ENCODE measurements at regions not wholly inside any gene's neighbourhood (a gene's known extent, or its start where the extent isn't known, plus 50 kb on each side); places are given as distances from the start of the nearest gene placed in this dataset.

DNA sequence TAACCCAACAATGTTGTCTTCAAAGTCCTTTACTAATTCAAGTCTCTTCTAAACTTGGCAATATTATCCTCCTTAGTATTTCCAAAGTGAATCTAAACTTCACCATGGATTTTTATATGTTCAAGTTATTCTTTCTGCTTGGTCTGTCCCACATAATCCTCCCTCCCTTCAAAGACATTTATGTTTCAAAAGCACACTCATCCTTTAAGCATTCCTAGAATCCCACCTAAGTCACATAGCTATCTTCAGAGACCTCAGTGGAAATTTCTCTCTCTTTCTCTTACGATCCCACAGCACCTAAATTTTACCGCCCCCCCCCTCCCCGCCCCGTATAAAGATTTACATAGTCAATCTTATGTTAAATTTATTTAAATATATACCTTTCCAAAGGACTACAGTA lies 314.9 kb upstream of the GRIA3 start:
- Histone ChIP-seq H4K8ac (ENCODE audit: low read depth, low read length) (no peak overlapping the region), H2BK15ac (ENCODE audit: low read length) (no peak overlapping the region), H3K79me1 (ENCODE audit: low read depth, low read length) (no peaks in the 10 kb centered on the region), H2BK120ac (ENCODE audit: low read depth, low read length) (no peak overlapping the region), H3K18ac (ENCODE audit: low read length) (no peak overlapping the region), H3K14ac (ENCODE audit: low read length) (no peak overlapping the region), H3K4me2 (ENCODE audit: insufficient read depth, low read length, poor library complexity, severe bottlenecking) (no peak overlapping the region), H3K4me3 (ENCODE audit: low read length in 2 of 2) (no peak overlapping the region), H3K23ac (ENCODE audit: low read depth, low read length, poor library complexity) (no peak overlapping the region), H2BK5ac (ENCODE audit: low read length) (no peak overlapping the region), H2AK5ac (ENCODE audit: low read depth, low read length) (no peak overlapping the region), H3K27ac (replicated peaks; ENCODE audit: low read length) (no peak overlapping the region), H3K4me1 (ENCODE audit: control insufficient read depth in 2 of 2, insufficient read depth in 1 of 2, low read depth in 1 of 2, low read length in 2 of 2) (no peaks in the 10 kb centered on the region), H3K9ac (ENCODE audit: low read depth, low read length, poor library complexity) (no peak overlapping the region), H4K91ac (ENCODE audit: low read depth, low read length, poor library complexity) (no peak overlapping the region), H3K36me3 (replicated peaks in 1 of 2; ENCODE audit: control insufficient read depth in 2 of 2, insufficient read depth in 2 of 2, low read length in 2 of 2) (no peaks in the 10 kb centered on the region), H3K9me3 (replicated peaks in 1 of 2; ENCODE audit: control insufficient read depth in 2 of 2, insufficient read depth in 1 of 2, low read depth in 1 of 2, low read length in 2 of 2) (no peaks in the 10 kb centered on the region), H3K4ac (ENCODE audit: low read length) (no peak overlapping the region), H2AFZ (ENCODE audit: low read length) (no peak overlapping the region), H2BK12ac (ENCODE audit: low read length) (no peak overlapping the region), H3K27me3 (ENCODE audit: control insufficient read depth in 3 of 3, insufficient read depth in 3 of 3, low read depth in 1 of 3, low read length in 3 of 3) (no peaks in the 10 kb centered on the region)
- WGBS, 2 donors (ENCODE audit: extremely low coverage in 2 of 2, insufficient read length in 2 of 2, insufficient replicate concordance in 1 of 2): no CpG with 5 or more reads among the region's 4 CpGs
- no peak for DNase-seq (ENCODE audit: low spot score)

DNA sequence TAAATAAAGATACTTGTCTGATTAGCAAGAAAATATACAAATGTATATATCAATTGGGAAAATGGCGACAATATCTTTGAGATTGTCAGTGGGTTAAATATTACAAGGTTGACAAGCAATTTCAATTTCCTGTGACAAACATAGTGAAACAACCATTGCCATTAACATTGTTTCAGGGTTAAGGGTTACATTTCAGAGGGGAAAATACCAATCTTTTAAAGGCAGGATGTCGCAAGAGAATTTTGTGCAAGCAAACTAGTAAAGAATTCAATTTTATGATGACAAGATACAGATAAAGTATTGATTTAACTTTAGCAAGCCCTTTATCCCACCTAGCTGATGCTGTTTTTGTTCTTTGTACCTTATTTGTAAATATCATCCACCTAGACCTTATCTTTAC lies 305.8 kb upstream of the GRIA3 start:
- Histone ChIP-seq H2AFZ (ENCODE audit: low read length) (no peak overlapping the region), H3K4me2 (ENCODE audit: insufficient read depth, low read length, poor library complexity, severe bottlenecking) (no peak overlapping the region), H2BK15ac (ENCODE audit: low read length) (no peak overlapping the region), H3K4me3 (ENCODE audit: low read length in 2 of 2) (no peak overlapping the region), H4K91ac (ENCODE audit: low read depth, low read length, poor library complexity) (no peak overlapping the region), H3K27ac (replicated peaks; ENCODE audit: low read length) (no peak overlapping the region), H3K79me1 (ENCODE audit: low read depth, low read length) (no peaks in the 10 kb centered on the region), H3K4ac (ENCODE audit: low read length) (no peak overlapping the region), H4K8ac (ENCODE audit: low read depth, low read length) (no peak overlapping the region), H3K36me3 (replicated peaks in 1 of 2; ENCODE audit: control insufficient read depth in 2 of 2, insufficient read depth in 2 of 2, low read length in 2 of 2) (no peaks in the 10 kb centered on the region), H3K18ac (ENCODE audit: low read length) (no peak overlapping the region), H3K9me3 (replicated peaks in 1 of 2; ENCODE audit: control insufficient read depth in 2 of 2, insufficient read depth in 1 of 2, low read depth in 1 of 2, low read length in 2 of 2) (no peaks in the 10 kb centered on the region), H3K9ac (ENCODE audit: low read depth, low read length, poor library complexity) (no peak overlapping the region), H2AK5ac (ENCODE audit: low read depth, low read length) (no peak overlapping the region), H3K4me1 (ENCODE audit: control insufficient read depth in 2 of 2, insufficient read depth in 1 of 2, low read depth in 1 of 2, low read length in 2 of 2) (no peaks in the 10 kb centered on the region), H3K14ac (ENCODE audit: low read length) (no peak overlapping the region), H2BK120ac (ENCODE audit: low read depth, low read length) (no peak overlapping the region), H3K23ac (ENCODE audit: low read depth, low read length, poor library complexity) (no peak overlapping the region), H3K27me3 (ENCODE audit: control insufficient read depth in 3 of 3, insufficient read depth in 3 of 3, low read depth in 1 of 3, low read length in 3 of 3) (no peaks in the 10 kb centered on the region), H2BK12ac (ENCODE audit: low read length) (no peak overlapping the region), H2BK5ac (ENCODE audit: low read length) (no peak overlapping the region)
- DNase-seq (ENCODE audit: low spot score): no peak
- WGBS, 2 donors (ENCODE audit: extremely low coverage in 2 of 2, insufficient read length in 2 of 2, insufficient replicate concordance in 1 of 2): no CpG with 5 or more reads among the region's 2 CpGs

DNA sequence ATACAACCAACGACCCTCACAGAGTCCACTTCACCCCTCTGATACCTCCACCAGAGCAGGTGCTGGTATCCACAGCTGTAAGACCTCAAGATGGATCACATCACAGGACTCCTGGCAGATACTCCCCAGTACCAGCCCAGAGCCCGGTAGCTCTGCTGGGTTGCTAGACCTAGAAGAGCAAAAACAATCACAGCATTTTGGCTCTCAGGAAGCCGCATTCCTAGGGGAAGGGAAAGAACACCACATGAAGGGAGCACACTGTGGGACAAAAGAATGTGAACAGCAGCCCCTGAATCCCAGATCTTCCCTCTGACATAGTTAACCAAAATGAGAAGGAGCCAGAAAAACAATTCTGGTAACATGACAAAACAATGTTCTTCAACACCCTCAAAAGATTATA lies 303.1 kb upstream of the GRIA3 start:
- H3K14ac ChIP-seq (ENCODE audit: low read length): no peak overlapping the region
- no peak overlapping the region for H2BK5ac ChIP-seq (ENCODE audit: low read length)
- no peak overlapping the region for H2BK15ac ChIP-seq (ENCODE audit: low read length)
- no CpG with 5 or more reads among the region's 3 CpGs for WGBS, 2 donors (ENCODE audit: extremely low coverage in 2 of 2, insufficient read length in 2 of 2, insufficient replicate concordance in 1 of 2)
- no peak overlapping the region for H3K9ac ChIP-seq (ENCODE audit: low read depth, low read length, poor library complexity)
- DNase-seq (ENCODE audit: low spot score): no peak
- H3K27me3 ChIP-seq (ENCODE audit: control insufficient read depth in 3 of 3, insufficient read depth in 3 of 3, low read depth in 1 of 3, low read length in 3 of 3): no peaks in the 10 kb centered on the region
- H3K9me3 ChIP-seq (replicated peaks in 1 of 2; ENCODE audit: control insufficient read depth in 2 of 2, insufficient read depth in 1 of 2, low read depth in 1 of 2, low read length in 2 of 2): no peaks in the 10 kb centered on the region
- H3K36me3 ChIP-seq (replicated peaks in 1 of 2; ENCODE audit: control insufficient read depth in 2 of 2, insufficient read depth in 2 of 2, low read length in 2 of 2): no peaks in the 10 kb centered on the region
- H3K4ac ChIP-seq (ENCODE audit: low read length): no peak overlapping the region
- H3K4me1 ChIP-seq (ENCODE audit: control insufficient read depth in 2 of 2, insufficient read depth in 1 of 2, low read depth in 1 of 2, low read length in 2 of 2): no peaks in the 10 kb centered on the region
- H2AFZ ChIP-seq (ENCODE audit: low read length): no peak overlapping the region
- no peaks in the 10 kb centered on the region for H3K79me1 ChIP-seq (ENCODE audit: low read depth, low read length)
- H3K18ac ChIP-seq (ENCODE audit: low read length): no peak overlapping the region
- H4K91ac ChIP-seq (ENCODE audit: low read depth, low read length, poor library complexity): no peak overlapping the region
- no peak overlapping the region for H2BK12ac ChIP-seq (ENCODE audit: low read length)
- H3K4me2 ChIP-seq (ENCODE audit: insufficient read depth, low read length, poor library complexity, severe bottlenecking): no peak overlapping the region
- H4K8ac ChIP-seq (ENCODE audit: low read depth, low read length): no peak overlapping the region
- H3K27ac ChIP-seq (replicated peaks; ENCODE audit: low read length): no peak overlapping the region
- H3K4me3 ChIP-seq (ENCODE audit: low read length in 2 of 2): no peak overlapping the region
- no peak overlapping the region for H2BK120ac ChIP-seq (ENCODE audit: low read depth, low read length)
- H2AK5ac ChIP-seq (ENCODE audit: low read depth, low read length): no peak overlapping the region
- H3K23ac ChIP-seq (ENCODE audit: low read depth, low read length, poor library complexity): no peak overlapping the region

DNA sequence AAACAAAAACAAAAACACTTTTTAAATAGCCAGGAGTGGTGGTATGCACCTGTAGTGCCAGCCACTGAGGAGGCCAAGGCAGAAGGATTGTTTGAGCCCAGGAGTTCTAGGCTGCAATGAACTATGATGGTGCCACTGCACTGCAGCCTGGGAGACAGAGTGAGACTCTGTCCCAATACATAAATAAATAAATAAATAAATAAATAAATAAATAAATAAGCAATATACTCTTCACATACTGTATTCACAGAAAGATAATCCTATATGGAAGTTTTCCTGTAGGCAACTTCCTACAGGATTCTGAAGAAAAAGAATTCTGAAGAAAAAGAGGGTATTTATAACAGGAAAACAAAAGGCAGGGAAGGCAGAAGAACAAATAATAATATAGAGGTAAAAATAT lies 293.3 kb upstream of the GRIA3 start:
- Histone ChIP-seq H2BK5ac (ENCODE audit: low read length) (no peak overlapping the region), H3K27ac (replicated peaks; ENCODE audit: low read length) (no peak overlapping the region), H2BK12ac (ENCODE audit: low read length) (no peak overlapping the region), H3K4ac (ENCODE audit: low read length) (no peak overlapping the region), H2AFZ (ENCODE audit: low read length) (no peak overlapping the region), H3K9me3 (replicated peaks in 1 of 2; ENCODE audit: control insufficient read depth in 2 of 2, insufficient read depth in 1 of 2, low read depth in 1 of 2, low read length in 2 of 2) (no peaks in the 10 kb centered on the region), H3K4me3 (ENCODE audit: low read length in 2 of 2) (no peak overlapping the region), H3K4me2 (ENCODE audit: insufficient read depth, low read length, poor library complexity, severe bottlenecking) (no peak overlapping the region), H3K4me1 (ENCODE audit: control insufficient read depth in 2 of 2, insufficient read depth in 1 of 2, low read depth in 1 of 2, low read length in 2 of 2) (no peaks in the 10 kb centered on the region), H2AK5ac (ENCODE audit: low read depth, low read length) (no peak overlapping the region), H2BK15ac (ENCODE audit: low read length) (no peak overlapping the region), H3K79me1 (ENCODE audit: low read depth, low read length) (no peaks in the 10 kb centered on the region), H3K23ac (ENCODE audit: low read depth, low read length, poor library complexity) (no peak overlapping the region), H4K8ac (ENCODE audit: low read depth, low read length) (no peak overlapping the region), H3K18ac (ENCODE audit: low read length) (no peak overlapping the region), H2BK120ac (ENCODE audit: low read depth, low read length) (no peak overlapping the region), H3K36me3 (replicated peaks in 1 of 2; ENCODE audit: control insufficient read depth in 2 of 2, insufficient read depth in 2 of 2, low read length in 2 of 2) (no peaks in the 10 kb centered on the region), H3K14ac (ENCODE audit: low read length) (no peak overlapping the region), H4K91ac (ENCODE audit: low read depth, low read length, poor library complexity) (no peak overlapping the region), H3K27me3 (ENCODE audit: control insufficient read depth in 3 of 3, insufficient read depth in 3 of 3, low read depth in 1 of 3, low read length in 3 of 3) (no peaks in the 10 kb centered on the region), H3K9ac (ENCODE audit: low read depth, low read length, poor library complexity) (no peak overlapping the region)
- DNase-seq (ENCODE audit: low spot score): no peak
